D721Med (cell line): ENCODE measurements at regions not wholly inside any gene's neighbourhood (a gene's known extent, or its start where the extent isn't known, plus 50 kb on each side); places are given as distances from the start of the nearest gene placed in this dataset.

Experiments
- DNase-seq: peaks from one replicate; pipeline ENCODE4 v3.0.0; 2011; ENCODE audit warnings: low spot score; ENCODE audit not compliant: insufficient read length
- FAIRE-seq: peaks from 2 replicates; lab custom pipeline; 2011; peaks lifted over from hg19 to GRCh38; lab: Jason Lieb, UNC
- TF ChIP-seq, protein P1 (sequence below): IDR thresholded peaks from 2 replicates; pipeline ENCODE4 v1.5.1; 2012; ENCODE audit warnings: mild to moderate bottlenecking, control low read depth; ENCODE audit not compliant: insufficient read depth; ENCODE audit errors: missing control alignments

- no peak for DNase-seq
- FAIRE-seq, result no peak
- TF ChIP-seq, protein P1, sequence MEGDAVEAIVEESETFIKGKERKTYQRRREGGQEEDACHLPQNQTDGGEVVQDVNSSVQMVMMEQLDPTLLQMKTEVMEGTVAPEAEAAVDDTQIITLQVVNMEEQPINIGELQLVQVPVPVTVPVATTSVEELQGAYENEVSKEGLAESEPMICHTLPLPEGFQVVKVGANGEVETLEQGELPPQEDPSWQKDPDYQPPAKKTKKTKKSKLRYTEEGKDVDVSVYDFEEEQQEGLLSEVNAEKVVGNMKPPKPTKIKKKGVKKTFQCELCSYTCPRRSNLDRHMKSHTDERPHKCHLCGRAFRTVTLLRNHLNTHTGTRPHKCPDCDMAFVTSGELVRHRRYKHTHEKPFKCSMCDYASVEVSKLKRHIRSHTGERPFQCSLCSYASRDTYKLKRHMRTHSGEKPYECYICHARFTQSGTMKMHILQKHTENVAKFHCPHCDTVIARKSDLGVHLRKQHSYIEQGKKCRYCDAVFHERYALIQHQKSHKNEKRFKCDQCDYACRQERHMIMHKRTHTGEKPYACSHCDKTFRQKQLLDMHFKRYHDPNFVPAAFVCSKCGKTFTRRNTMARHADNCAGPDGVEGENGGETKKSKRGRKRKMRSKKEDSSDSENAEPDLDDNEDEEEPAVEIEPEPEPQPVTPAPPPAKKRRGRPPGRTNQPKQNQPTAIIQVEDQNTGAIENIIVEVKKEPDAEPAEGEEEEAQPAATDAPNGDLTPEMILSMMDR, result no peak
These were observed 296.2 kb upstream of the PPFIA2 start for GRCh38 chr12:82055391-82055790.

GRCh38 chr12:82054566-82054965, 295.4 kb upstream of the PPFIA2 start:
- TF ChIP-seq, protein P1, result no peak
- FAIRE-seq (no peak), DNase-seq (no peak)

GRCh38 chr12:82047446-82047845, 288.3 kb upstream of the PPFIA2 start:
- FAIRE-seq, result no peak
- TF ChIP-seq, protein P1, result no peak
- no peak for DNase-seq

GRCh38 chr12:82040987-82041743, 282.0 kb upstream of the PPFIA2 start:
- DNase-seq (no peak), FAIRE-seq (no peak)
- TF ChIP-seq, protein P1, result no peak

DNA sequence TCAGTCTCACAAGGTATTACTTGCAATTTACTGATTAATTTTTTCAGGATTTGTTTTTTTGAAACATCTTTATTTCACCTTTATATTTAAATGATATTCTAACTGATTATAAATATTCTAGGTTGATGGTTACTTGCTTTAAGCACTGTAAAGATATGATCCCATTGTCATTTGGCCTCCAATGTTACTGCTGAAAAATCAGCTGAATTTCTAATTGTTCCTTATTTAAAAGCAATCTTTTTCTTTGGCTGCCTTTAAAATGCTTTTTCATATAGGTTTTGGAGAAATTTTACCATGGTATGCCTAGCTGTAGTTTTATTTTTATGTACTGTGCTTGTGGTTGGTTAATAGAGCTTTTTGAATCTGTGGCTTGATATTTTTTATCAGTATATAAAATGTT, 275.6 kb upstream of the PPFIA2 start:
- TF ChIP-seq, protein P1, result no peak
- no peak for DNase-seq
- no peak for FAIRE-seq

- DNase-seq (no peak), FAIRE-seq (no peak)
- TF ChIP-seq, protein P1, result no peak
These were observed 270.8 kb upstream of the PPFIA2 start for GRCh38 chr12:82029936-82030335.

DNA sequence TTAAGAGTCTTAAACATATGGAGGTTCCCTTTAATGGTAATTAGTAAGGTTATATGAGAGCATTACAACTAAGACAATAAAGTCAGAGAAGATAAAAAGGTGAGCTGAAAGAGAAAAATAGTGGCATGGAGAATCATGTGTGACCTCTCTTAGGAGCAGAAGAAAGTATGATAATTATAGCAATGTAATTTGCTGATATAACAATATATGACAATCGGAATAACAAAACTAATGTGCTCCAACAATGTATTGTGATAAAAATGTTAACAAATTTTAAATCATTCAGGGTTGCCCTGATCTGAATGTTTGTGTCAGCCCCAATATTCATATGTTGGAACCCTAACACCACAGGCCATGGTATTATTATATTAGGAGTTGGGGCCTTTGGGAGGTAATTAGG, 269.6 kb upstream of the PPFIA2 start:
- TF ChIP-seq, protein P1, result no peak
- FAIRE-seq, result no peak
- no peak for DNase-seq
